ENCODE measurements at regions not wholly inside any gene's neighbourhood (a gene's known extent, or its start where the extent isn't known, plus 50 kb on each side); places are given as distances from the start of the nearest gene placed in this dataset.

GRCh38 chr9:136611606-136612005 is 51.1 kb upstream of the EGFL7 start:
- H3K79me2 ChIP-seq (ENCODE audit: insufficient read depth, low read depth), result no peaks in the 10 kb centered on the region
- H3K27ac ChIP-seq, result no peak overlapping the region
- no peak overlapping the region for H3K4me2 ChIP-seq
- H3K4me3 ChIP-seq (IDR thresholded peaks at IDR 0.05; ENCODE audit: insufficient read depth, low read depth, low read length), result no peak overlapping the region
- H3K9ac ChIP-seq, result no peak overlapping the region
- no peak overlapping the region for H2AFZ ChIP-seq (ENCODE audit: low read depth)
- H3K4me1 ChIP-seq (ENCODE audit: low read depth, poor library complexity, severe bottlenecking), result no peaks in the 10 kb centered on the region
- peaks cover 91% of the 10 kb centered on the region for H3K27me3 ChIP-seq (ENCODE audit: insufficient read depth, low read depth)
- TF ChIP-seq CTCF (conservative IDR thresholded peaks at IDR 0.05; ENCODE audit: low read depth, low read length), result no peak
- no peaks in the 10 kb centered on the region for H4K20me1 ChIP-seq (ENCODE audit: insufficient read depth)
- no peaks in the 10 kb centered on the region for H3K36me3 ChIP-seq (ENCODE audit: insufficient read depth)

- TF ChIP-seq CTCF (conservative IDR thresholded peaks at IDR 0.05; ENCODE audit: low read depth, low read length), result no peak
- Histone ChIP-seq H3K27ac (no peak overlapping the region), H4K20me1 (ENCODE audit: insufficient read depth) (no peaks in the 10 kb centered on the region), H2AFZ (ENCODE audit: low read depth) (no peak overlapping the region), H3K79me2 (ENCODE audit: insufficient read depth, low read depth) (no peaks in the 10 kb centered on the region), H3K9ac (no peak overlapping the region), H3K27me3 (ENCODE audit: insufficient read depth, low read depth) (peaks cover 91% of the 10 kb centered on the region), H3K4me2 (no peak overlapping the region), H3K4me3 (IDR thresholded peaks at IDR 0.05; ENCODE audit: insufficient read depth, low read depth, low read length) (no peak overlapping the region), H3K36me3 (ENCODE audit: insufficient read depth) (no peaks in the 10 kb centered on the region), H3K4me1 (ENCODE audit: low read depth, poor library complexity, severe bottlenecking) (no peaks in the 10 kb centered on the region)
Observed at GRCh38 chr9:136611119-136611518, 51.6 kb upstream of the EGFL7 start.

GRCh38 chr9:136610426-136610825 is 52.3 kb upstream of the EGFL7 start:
- Histone ChIP-seq H3K4me3 (IDR thresholded peaks at IDR 0.05; ENCODE audit: insufficient read depth, low read depth, low read length) (no peak overlapping the region), H4K20me1 (ENCODE audit: insufficient read depth) (no peaks in the 10 kb centered on the region), H3K4me1 (ENCODE audit: low read depth, poor library complexity, severe bottlenecking) (no peaks in the 10 kb centered on the region), H3K36me3 (ENCODE audit: insufficient read depth) (no peaks in the 10 kb centered on the region), H3K27ac (no peak overlapping the region), H3K79me2 (ENCODE audit: insufficient read depth, low read depth) (no peaks in the 10 kb centered on the region), H3K9ac (no peak overlapping the region), H3K27me3 (ENCODE audit: insufficient read depth, low read depth) (peaks cover 91% of the 10 kb centered on the region), H2AFZ (ENCODE audit: low read depth) (no peak overlapping the region), H3K4me2 (no peak overlapping the region)
- no peak for TF ChIP-seq CTCF (conservative IDR thresholded peaks at IDR 0.05; ENCODE audit: low read depth, low read length)

GRCh38 chr9:136609838-136610311 is 52.8 kb upstream of the EGFL7 start:
- no peaks in the 10 kb centered on the region for H3K36me3 ChIP-seq (ENCODE audit: insufficient read depth)
- TF ChIP-seq CTCF (conservative IDR thresholded peaks at IDR 0.05; ENCODE audit: low read depth, low read length), result no peak
- H3K4me3 ChIP-seq (IDR thresholded peaks at IDR 0.05; ENCODE audit: insufficient read depth, low read depth, low read length), result no peak overlapping the region
- no peaks in the 10 kb centered on the region for H3K79me2 ChIP-seq (ENCODE audit: insufficient read depth, low read depth)
- H4K20me1 ChIP-seq (ENCODE audit: insufficient read depth), result no peaks in the 10 kb centered on the region
- H3K4me2 ChIP-seq, result no peak overlapping the region
- no peak overlapping the region for H2AFZ ChIP-seq (ENCODE audit: low read depth)
- no peak overlapping the region for H3K27ac ChIP-seq
- no peaks in the 10 kb centered on the region for H3K4me1 ChIP-seq (ENCODE audit: low read depth, poor library complexity, severe bottlenecking)
- no peak overlapping the region for H3K9ac ChIP-seq
- H3K27me3 ChIP-seq (ENCODE audit: insufficient read depth, low read depth), result peaks cover 91% of the 10 kb centered on the region

- Histone ChIP-seq H3K27me3 (ENCODE audit: insufficient read depth, low read depth) (peaks cover 91% of the 10 kb centered on the region), H3K27ac (no peak overlapping the region), H3K4me1 (ENCODE audit: low read depth, poor library complexity, severe bottlenecking) (no peaks in the 10 kb centered on the region), H2AFZ (ENCODE audit: low read depth) (no peak overlapping the region), H3K79me2 (ENCODE audit: insufficient read depth, low read depth) (no peaks in the 10 kb centered on the region), H3K36me3 (ENCODE audit: insufficient read depth) (no peaks in the 10 kb centered on the region), H4K20me1 (ENCODE audit: insufficient read depth) (no peaks in the 10 kb centered on the region), H3K4me3 (IDR thresholded peaks at IDR 0.05; ENCODE audit: insufficient read depth, low read depth, low read length) (no peak overlapping the region), H3K9ac (no peak overlapping the region), H3K4me2 (no peak overlapping the region)
- TF ChIP-seq CTCF (conservative IDR thresholded peaks at IDR 0.05; ENCODE audit: low read depth, low read length), result no peak
Observed at GRCh38 chr9:136609160-136609475, 53.6 kb upstream of the EGFL7 start.

All from KMS-11 (cell line).